ENCODE measurements at regions not wholly inside any gene's neighbourhood (a gene's known extent, or its start where the extent isn't known, plus 50 kb on each side); places are given as distances from the start of the nearest gene placed in this dataset.
A peak's percentile ranks its signal among the peaks of the same experiment; 100 is the strongest.

DNA sequence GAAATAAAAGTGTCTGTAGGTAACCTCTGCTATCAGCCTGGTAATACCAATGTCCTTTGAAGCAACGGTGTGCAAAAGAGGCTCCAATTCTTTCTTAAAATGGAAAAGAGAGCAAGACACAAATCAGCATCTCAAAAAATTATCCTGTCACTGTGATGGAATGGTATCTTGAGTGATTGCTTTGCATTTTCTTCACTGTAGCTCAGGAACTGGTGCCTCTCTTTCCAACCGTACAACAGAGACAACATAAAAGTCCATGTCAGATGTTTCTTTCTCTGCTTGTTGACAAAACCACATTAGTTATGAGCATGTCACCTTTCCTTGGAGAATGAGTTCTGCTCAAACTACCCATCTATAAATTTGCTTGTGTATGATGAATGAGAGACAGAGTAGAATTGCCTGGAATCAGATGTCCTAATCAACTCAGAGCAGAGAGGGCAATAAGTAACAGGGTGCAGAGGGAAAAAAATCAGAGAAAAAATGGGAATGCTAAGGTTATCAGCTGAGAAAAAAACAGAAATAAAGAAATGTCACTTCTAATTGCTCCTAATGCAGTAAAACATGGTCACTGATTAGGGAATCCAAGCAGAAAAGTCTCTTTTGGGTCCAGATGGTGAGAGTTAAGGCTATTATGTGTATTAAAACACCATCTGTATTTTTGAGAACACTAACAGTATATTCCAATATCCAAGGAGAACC is 465.0 kb upstream of the ATP2B1 start:
- no peaks in the 10 kb centered on the region for H3K9me3 ChIP-seq (ENCODE audit: control insufficient read depth in 4 of 4, insufficient read depth in 3 of 4, low read length in 3 of 4)
- H3K4me1 ChIP-seq (ENCODE audit: control insufficient read depth in 5 of 5, insufficient read depth in 5 of 5, low read length in 5 of 5): peaks cover 0 to 8% (median 0%) of the 10 kb centered on the region in 5 donors
- no peak overlapping the region for H3K9ac ChIP-seq (ENCODE audit: insufficient read depth in 1 of 2, low read length in 2 of 2)
- H3K27me3 ChIP-seq (ENCODE audit: control insufficient read depth in 3 of 3, insufficient read depth in 3 of 3, low read length in 2 of 3): no peaks in the 10 kb centered on the region
- WGBS, 2 donors: 87 to 90% methylated on average over 2 of the region's 2 CpGs
- no peak for ATAC-seq (ENCODE audit: insufficient read depth, low FRiP score)
- H3K4me3 ChIP-seq: no peak overlapping the region
- H3K36me3 ChIP-seq (ENCODE audit: control insufficient read depth in 4 of 4, insufficient read depth in 4 of 4, low read length in 4 of 4): no peaks in the 10 kb centered on the region
- H3K27ac ChIP-seq (ENCODE audit: low read depth in 1 of 2, low read length in 1 of 2): no peak overlapping the region
- DNase-seq: peak in 1 of 3 donors; percentile 10
- TF ChIP-seq, protein P1, sequence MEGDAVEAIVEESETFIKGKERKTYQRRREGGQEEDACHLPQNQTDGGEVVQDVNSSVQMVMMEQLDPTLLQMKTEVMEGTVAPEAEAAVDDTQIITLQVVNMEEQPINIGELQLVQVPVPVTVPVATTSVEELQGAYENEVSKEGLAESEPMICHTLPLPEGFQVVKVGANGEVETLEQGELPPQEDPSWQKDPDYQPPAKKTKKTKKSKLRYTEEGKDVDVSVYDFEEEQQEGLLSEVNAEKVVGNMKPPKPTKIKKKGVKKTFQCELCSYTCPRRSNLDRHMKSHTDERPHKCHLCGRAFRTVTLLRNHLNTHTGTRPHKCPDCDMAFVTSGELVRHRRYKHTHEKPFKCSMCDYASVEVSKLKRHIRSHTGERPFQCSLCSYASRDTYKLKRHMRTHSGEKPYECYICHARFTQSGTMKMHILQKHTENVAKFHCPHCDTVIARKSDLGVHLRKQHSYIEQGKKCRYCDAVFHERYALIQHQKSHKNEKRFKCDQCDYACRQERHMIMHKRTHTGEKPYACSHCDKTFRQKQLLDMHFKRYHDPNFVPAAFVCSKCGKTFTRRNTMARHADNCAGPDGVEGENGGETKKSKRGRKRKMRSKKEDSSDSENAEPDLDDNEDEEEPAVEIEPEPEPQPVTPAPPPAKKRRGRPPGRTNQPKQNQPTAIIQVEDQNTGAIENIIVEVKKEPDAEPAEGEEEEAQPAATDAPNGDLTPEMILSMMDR (IDR thresholded peaks at IDR 0.05; ENCODE audit: control extremely low read depth, extremely low read depth): no peak

DNA sequence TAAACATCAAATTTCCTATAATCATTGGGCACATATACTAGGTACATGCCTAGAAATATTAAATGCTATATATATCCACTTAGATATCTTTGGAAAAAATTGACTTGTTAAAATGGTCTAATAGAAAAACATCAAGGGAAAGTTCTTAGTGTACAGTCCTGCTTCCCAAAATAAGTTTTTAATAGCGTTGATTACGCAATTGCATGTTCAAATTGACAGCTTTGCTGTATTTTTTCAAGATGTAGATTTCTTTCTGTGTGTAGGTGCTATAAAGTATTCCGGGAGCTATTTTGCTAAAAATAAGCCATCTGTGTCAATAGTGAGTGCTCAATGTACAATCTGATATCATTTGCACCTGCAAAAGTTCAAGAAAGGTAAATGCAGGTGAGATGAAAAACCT is 463.9 kb upstream of the ATP2B1 start:
- no peak overlapping the region for H3K4me3 ChIP-seq
- ATAC-seq (ENCODE audit: insufficient read depth, low FRiP score) (no peak), DNase-seq (peak in 1 of 3 donors; percentile 13)
- H3K9ac ChIP-seq (ENCODE audit: insufficient read depth in 1 of 2, low read length in 2 of 2): no peak overlapping the region
- no peak overlapping the region for H3K27ac ChIP-seq (ENCODE audit: low read depth in 1 of 2, low read length in 1 of 2)
- no peaks in the 10 kb centered on the region for H3K27me3 ChIP-seq (ENCODE audit: control insufficient read depth in 3 of 3, insufficient read depth in 3 of 3, low read length in 2 of 3)
- TF ChIP-seq, protein P1 (IDR thresholded peaks at IDR 0.05; ENCODE audit: control extremely low read depth, extremely low read depth): no peak
- H3K36me3 ChIP-seq (ENCODE audit: control insufficient read depth in 4 of 4, insufficient read depth in 4 of 4, low read length in 4 of 4): no peaks in the 10 kb centered on the region
- H3K9me3 ChIP-seq (ENCODE audit: control insufficient read depth in 4 of 4, insufficient read depth in 3 of 4, low read length in 3 of 4): no peaks in the 10 kb centered on the region
- 86% methylated on average over 3 of the region's 3 CpGs for WGBS, 2 donors
- H3K4me1 ChIP-seq (ENCODE audit: control insufficient read depth in 5 of 5, insufficient read depth in 5 of 5, low read length in 5 of 5): peaks cover 0 to 8% (median 0%) of the 10 kb centered on the region in 5 donors

DNA sequence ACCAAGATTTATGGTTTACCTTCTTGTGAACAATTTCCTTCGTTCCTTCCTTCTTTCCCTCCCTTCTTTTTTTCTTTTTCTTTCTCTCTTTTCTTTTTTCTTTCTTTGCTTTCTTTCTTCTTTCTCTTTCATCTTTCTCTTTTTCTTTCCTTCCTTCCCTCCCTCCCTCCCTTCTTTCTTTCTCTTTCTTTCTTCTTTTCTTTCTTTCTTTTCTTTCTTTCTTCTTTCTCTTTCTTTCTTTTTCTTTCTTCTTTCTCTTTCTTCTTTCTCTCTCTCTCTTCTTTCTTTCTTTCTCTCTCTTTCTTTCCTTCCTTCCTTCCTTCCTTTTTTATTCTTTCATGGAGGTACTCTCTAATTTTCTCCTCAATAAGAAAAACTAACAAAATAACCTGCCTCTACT is 462.1 kb upstream of the ATP2B1 start:
- no peak overlapping the region for H3K27ac ChIP-seq (ENCODE audit: low read depth in 1 of 2, low read length in 1 of 2)
- no peak overlapping the region for H3K9ac ChIP-seq (ENCODE audit: insufficient read depth in 1 of 2, low read length in 2 of 2)
- DNase-seq (no peak), ATAC-seq (ENCODE audit: insufficient read depth, low FRiP score) (no peak)
- H3K36me3 ChIP-seq (ENCODE audit: control insufficient read depth in 4 of 4, insufficient read depth in 4 of 4, low read length in 4 of 4): no peaks in the 10 kb centered on the region
- WGBS, 2 donors: 88 to 96% methylated on average over 1 of the region's 1 CpG
- H3K27me3 ChIP-seq (ENCODE audit: control insufficient read depth in 3 of 3, insufficient read depth in 3 of 3, low read length in 2 of 3): no peaks in the 10 kb centered on the region
- H3K9me3 ChIP-seq (ENCODE audit: control insufficient read depth in 4 of 4, insufficient read depth in 3 of 4, low read length in 3 of 4): no peaks in the 10 kb centered on the region
- TF ChIP-seq, protein P1 (IDR thresholded peaks at IDR 0.05; ENCODE audit: control extremely low read depth, extremely low read depth): no peak
- no peak overlapping the region for H3K4me3 ChIP-seq
- H3K4me1 ChIP-seq (ENCODE audit: control insufficient read depth in 5 of 5, insufficient read depth in 5 of 5, low read length in 5 of 5): peaks cover 0 to 8% (median 0%) of the 10 kb centered on the region in 5 donors

All from lung (tissue), 11 donors.